ENCODE measurements at regions not wholly inside any gene's neighbourhood (a gene's known extent, or its start where the extent isn't known, plus 50 kb on each side); places are given as distances from the start of the nearest gene placed in this dataset.
"Not testable (repeated sequence)": the region's sequence is repeated elsewhere in the genome, so short reads cannot be mapped to it uniquely, and the experiment has no call there.

DNA sequence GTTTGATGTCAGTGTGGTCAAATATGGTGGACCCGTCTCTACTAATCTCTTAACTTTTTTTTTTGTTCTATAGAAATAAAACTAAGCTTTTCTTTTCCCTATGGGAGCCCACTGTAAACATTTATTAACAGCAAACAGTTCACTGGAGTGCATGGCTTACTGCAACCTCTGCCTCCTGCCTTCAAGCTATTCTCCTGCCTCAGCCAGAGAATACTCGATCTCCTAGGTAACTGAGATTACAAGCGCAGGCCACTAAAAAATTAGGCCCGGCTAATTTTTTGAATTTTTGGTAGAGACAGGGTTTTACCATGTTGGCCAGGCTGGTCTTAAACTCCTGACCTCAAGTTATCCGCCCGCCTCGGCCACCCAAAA is 80.0 kb downstream of the PPIAL4G start:
- TF ChIP-seq, protein P1, sequence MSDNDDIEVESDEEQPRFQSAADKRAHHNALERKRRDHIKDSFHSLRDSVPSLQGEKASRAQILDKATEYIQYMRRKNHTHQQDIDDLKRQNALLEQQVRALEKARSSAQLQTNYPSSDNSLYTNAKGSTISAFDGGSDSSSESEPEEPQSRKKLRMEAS (IDR thresholded peaks at IDR 0.05): not testable (repeated sequence)
- TF ChIP-seq, protein P2, sequence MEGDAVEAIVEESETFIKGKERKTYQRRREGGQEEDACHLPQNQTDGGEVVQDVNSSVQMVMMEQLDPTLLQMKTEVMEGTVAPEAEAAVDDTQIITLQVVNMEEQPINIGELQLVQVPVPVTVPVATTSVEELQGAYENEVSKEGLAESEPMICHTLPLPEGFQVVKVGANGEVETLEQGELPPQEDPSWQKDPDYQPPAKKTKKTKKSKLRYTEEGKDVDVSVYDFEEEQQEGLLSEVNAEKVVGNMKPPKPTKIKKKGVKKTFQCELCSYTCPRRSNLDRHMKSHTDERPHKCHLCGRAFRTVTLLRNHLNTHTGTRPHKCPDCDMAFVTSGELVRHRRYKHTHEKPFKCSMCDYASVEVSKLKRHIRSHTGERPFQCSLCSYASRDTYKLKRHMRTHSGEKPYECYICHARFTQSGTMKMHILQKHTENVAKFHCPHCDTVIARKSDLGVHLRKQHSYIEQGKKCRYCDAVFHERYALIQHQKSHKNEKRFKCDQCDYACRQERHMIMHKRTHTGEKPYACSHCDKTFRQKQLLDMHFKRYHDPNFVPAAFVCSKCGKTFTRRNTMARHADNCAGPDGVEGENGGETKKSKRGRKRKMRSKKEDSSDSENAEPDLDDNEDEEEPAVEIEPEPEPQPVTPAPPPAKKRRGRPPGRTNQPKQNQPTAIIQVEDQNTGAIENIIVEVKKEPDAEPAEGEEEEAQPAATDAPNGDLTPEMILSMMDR (IDR thresholded peaks at IDR 0.05; ENCODE audit: low read depth, low read length, missing input control): not testable (repeated sequence)
- not testable (repeated sequence) for TF ChIP-seq TAF1 (conservative IDR thresholded peaks at IDR 0.05); GABPA (IDR thresholded peaks at IDR 0.05 in 1 of 2, conservative IDR thresholded peaks at IDR 0.05 in 1 of 2); ZBTB33 (IDR thresholded peaks at IDR 0.05); HNF4A (conservative IDR thresholded peaks at IDR 0.05); RAD21 (IDR thresholded peaks at IDR 0.05); ATF3 (IDR thresholded peaks at IDR 0.05); RXRA (IDR thresholded peaks at IDR 0.05)

Data from liver (tissue), 3 donors.